ENCODE measurements at regions not wholly inside any gene's neighbourhood (a gene's known extent, or its start where the extent isn't known, plus 50 kb on each side); places are given as distances from the start of the nearest gene placed in this dataset.

DNA sequence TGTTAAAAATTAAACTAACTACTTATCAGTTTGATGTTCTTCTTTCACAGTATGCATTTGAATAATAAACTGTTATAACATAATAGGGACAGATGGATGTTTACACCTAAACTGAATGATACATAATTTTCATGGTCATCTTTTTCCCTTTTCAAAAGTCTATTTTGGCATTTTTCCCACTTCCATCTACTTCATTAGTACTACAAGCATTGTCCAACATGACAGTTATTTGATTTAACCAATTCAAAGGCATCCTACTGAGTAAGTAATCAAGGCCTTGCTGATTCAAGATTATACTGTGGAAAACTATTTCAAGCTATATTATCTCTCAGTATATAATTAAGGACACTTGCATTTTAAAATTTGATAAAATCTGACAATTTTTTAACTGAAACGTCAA lies 212.9 kb downstream of the FAT4 start:
- intact Hi-C loops (cut with DNase I) = no loop called here
- no peaks in the 10 kb centered on the region for H3K27me3 ChIP-seq
- no peaks in the 10 kb centered on the region for H3K9me3 ChIP-seq
- no peaks in the 10 kb centered on the region for H3K36me3 ChIP-seq
- H3K4me3 ChIP-seq = no peak overlapping the region
- no peaks in the 10 kb centered on the region for H3K4me1 ChIP-seq
- no peak for TF ChIP-seq POLR2A (IDR thresholded peaks at IDR 0.05)
- TF ChIP-seq, protein P1, sequence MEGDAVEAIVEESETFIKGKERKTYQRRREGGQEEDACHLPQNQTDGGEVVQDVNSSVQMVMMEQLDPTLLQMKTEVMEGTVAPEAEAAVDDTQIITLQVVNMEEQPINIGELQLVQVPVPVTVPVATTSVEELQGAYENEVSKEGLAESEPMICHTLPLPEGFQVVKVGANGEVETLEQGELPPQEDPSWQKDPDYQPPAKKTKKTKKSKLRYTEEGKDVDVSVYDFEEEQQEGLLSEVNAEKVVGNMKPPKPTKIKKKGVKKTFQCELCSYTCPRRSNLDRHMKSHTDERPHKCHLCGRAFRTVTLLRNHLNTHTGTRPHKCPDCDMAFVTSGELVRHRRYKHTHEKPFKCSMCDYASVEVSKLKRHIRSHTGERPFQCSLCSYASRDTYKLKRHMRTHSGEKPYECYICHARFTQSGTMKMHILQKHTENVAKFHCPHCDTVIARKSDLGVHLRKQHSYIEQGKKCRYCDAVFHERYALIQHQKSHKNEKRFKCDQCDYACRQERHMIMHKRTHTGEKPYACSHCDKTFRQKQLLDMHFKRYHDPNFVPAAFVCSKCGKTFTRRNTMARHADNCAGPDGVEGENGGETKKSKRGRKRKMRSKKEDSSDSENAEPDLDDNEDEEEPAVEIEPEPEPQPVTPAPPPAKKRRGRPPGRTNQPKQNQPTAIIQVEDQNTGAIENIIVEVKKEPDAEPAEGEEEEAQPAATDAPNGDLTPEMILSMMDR (IDR thresholded peaks at IDR 0.05) = no peak
- TF ChIP-seq POLR2AphosphoS5 (IDR thresholded peaks at IDR 0.05; ENCODE audit: insufficient read depth in 1 of 2, low read depth in 1 of 2) = no peak
- DNase-seq (ENCODE audit: extremely low spot score in 2 of 2) = no peak
- no peak overlapping the region for H3K27ac ChIP-seq

DNA sequence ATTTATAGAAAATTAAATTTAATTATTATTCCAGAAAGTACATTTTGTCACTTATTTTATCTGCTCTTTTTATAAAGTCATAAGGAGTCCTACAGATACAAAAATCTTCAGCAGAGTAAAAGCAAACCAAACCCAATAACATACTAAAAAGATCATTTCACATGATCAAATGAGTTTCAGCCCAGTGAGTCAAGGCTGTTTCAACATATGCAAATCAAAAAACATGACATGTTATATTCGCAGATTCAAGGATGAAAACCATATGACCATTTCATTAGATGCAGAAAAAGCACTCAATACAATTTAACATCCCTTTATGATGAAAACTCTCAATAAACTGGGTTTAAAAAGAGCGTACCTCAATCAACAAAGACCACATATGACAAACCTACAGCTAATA lies 214.3 kb downstream of the FAT4 start:
- Histone ChIP-seq H3K9me3 (no peaks in the 10 kb centered on the region), H3K4me1 (no peaks in the 10 kb centered on the region), H3K36me3 (no peaks in the 10 kb centered on the region), H3K27me3 (no peaks in the 10 kb centered on the region), H3K4me3 (no peak overlapping the region), H3K27ac (no peak overlapping the region)
- intact Hi-C loops (cut with DNase I) = no loop called here
- no peak for DNase-seq (ENCODE audit: extremely low spot score in 2 of 2)
- TF ChIP-seq POLR2AphosphoS5 (IDR thresholded peaks at IDR 0.05; ENCODE audit: insufficient read depth in 1 of 2, low read depth in 1 of 2) (no peak), POLR2A (IDR thresholded peaks at IDR 0.05) (no peak)
- TF ChIP-seq, protein P1 (IDR thresholded peaks at IDR 0.05) = no peak

DNA sequence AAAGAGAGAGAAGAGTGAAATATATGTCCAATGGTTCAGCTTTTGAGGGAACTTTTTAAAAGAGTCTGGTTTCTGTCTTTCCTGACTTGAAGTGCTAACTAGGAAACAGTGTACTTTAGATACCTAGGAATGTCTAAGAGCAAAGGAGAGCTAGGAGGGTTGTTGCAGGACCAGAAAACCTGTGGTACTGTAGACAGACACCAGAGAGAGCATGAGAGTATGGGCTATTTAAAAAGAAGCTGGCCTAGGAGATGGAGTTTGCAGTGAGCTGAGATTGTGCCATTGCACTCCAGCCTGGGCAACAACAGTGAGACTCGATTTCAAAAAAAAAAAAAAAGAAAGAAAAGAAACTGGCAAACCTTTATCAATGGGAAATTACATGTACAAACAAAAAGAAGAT lies 223.9 kb downstream of the FAT4 start:
- TF ChIP-seq, protein P1 (IDR thresholded peaks at IDR 0.05) = no peak
- TF ChIP-seq POLR2AphosphoS5 (IDR thresholded peaks at IDR 0.05; ENCODE audit: insufficient read depth in 1 of 2, low read depth in 1 of 2) (no peak), POLR2A (IDR thresholded peaks at IDR 0.05) (no peak)
- H3K36me3 ChIP-seq = no peaks in the 10 kb centered on the region
- no peak for DNase-seq (ENCODE audit: extremely low spot score in 2 of 2)
- intact Hi-C loops (cut with DNase I) = no loop called here
- H3K4me1 ChIP-seq = no peaks in the 10 kb centered on the region
- H3K27ac ChIP-seq = no peak overlapping the region
- no peaks in the 10 kb centered on the region for H3K9me3 ChIP-seq
- H3K4me3 ChIP-seq = no peak overlapping the region
- H3K27me3 ChIP-seq = no peaks in the 10 kb centered on the region

DNA sequence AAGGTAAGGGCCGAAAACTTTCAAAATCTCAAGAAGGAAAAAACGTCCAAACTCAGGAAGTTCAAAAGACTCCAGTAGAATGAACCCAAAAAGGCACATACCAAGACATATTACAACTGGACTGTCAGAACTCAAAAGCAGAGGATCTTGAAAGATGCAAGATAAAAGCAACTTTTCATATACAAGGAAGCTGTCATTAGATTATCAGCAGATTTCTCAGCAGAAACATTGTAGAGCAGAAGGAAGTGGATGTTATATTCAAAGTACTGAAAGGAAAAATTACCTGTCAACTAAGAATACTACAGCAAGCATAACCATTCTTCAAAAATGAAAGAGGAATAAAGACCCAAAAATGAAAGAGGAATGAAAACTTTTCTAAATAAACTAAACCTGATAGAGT lies 224.9 kb downstream of the FAT4 start:
- no peaks in the 10 kb centered on the region for H3K4me1 ChIP-seq
- TF ChIP-seq POLR2AphosphoS5 (IDR thresholded peaks at IDR 0.05; ENCODE audit: insufficient read depth in 1 of 2, low read depth in 1 of 2) (no peak), POLR2A (IDR thresholded peaks at IDR 0.05) (no peak)
- TF ChIP-seq, protein P1 (IDR thresholded peaks at IDR 0.05) = no peak
- intact Hi-C loops (cut with DNase I) = no loop called here
- H3K27ac ChIP-seq = no peak overlapping the region
- H3K9me3 ChIP-seq = no peaks in the 10 kb centered on the region
- no peaks in the 10 kb centered on the region for H3K27me3 ChIP-seq
- no peak for DNase-seq (ENCODE audit: extremely low spot score in 2 of 2)
- no peak overlapping the region for H3K4me3 ChIP-seq
- H3K36me3 ChIP-seq = no peaks in the 10 kb centered on the region

DNA sequence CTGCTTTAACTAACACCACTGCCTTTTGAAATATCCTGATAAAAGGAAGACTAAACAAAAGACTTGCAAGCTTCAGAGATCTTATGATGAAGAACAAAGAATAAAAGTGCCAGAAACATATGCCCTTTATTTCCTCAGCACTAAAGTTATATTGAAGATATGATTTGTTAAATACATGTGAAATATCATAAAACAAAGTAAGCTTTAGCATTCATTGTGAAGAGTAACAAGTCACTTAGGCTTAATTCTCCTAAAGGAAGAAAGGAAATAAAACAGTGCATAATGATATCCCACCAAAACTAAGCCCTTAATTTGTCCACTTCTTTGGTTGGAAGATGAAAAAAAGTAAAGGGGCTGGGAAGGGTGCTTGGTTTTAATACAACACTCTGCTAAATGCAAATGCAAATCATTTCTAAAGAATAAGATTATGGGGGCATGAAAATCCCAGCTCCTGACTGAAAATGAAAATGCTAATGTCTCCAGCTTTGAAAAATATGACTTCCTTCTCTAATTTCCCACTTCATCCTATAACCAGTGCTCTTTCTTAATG lies 227.2 kb downstream of the FAT4 start:
- H3K27me3 ChIP-seq = no peaks in the 10 kb centered on the region
- DNase-seq (ENCODE audit: extremely low spot score in 2 of 2) = no peak
- TF ChIP-seq POLR2A (IDR thresholded peaks at IDR 0.05) = no peak
- TF ChIP-seq, protein P1 (IDR thresholded peaks at IDR 0.05) = no peak
- TF ChIP-seq POLR2AphosphoS5 (IDR thresholded peaks at IDR 0.05; ENCODE audit: insufficient read depth in 1 of 2, low read depth in 1 of 2) = no peak
- intact Hi-C loops (cut with DNase I) = loop anchor here (1.0 kb wide), 1 partner anchor 41 kb away; no protein-coding TSS in a partner anchor
- H3K4me3 ChIP-seq = no peak overlapping the region
- no peak overlapping the region for H3K27ac ChIP-seq
- no peaks in the 10 kb centered on the region for H3K36me3 ChIP-seq
- H3K9me3 ChIP-seq = no peaks in the 10 kb centered on the region
- no peaks in the 10 kb centered on the region for H3K4me1 ChIP-seq
